GM23248 (cell line): ENCODE measurements at regions not wholly inside any gene's neighbourhood (a gene's known extent, or its start where the extent isn't known, plus 50 kb on each side); places are given as distances from the start of the nearest gene placed in this dataset.

Experiments used
- EZH2 ChIP-seq: fragments of 200-600 bp; sonication (generic); IDR thresholded peaks from 2 replicates; pipeline ENCODE4 v1.6.1; 2018; ENCODE audit warnings: antibody characterized with exemption, mild to moderate bottlenecking; ENCODE audit not compliant: insufficient read depth, poor library complexity, severe bottlenecking
- EZH2phosphoT487 ChIP-seq: fragments of 200-600 bp; sonication (generic); IDR thresholded peaks from 2 replicates; pipeline ENCODE4 v1.6.1; 2018; ENCODE audit warnings: antibody characterized with exemption, moderate library complexity, mild to moderate bottlenecking, low read depth; ENCODE audit not compliant: insufficient read depth

GRCh38 chr2:129741165-129741564, 238.3 kb upstream of the RAB6C start:
- TF ChIP-seq EZH2phosphoT487 (no peak), EZH2 (no peak)
